GM19467 (cell line): ENCODE measurements at regions not wholly inside any gene's neighbourhood (a gene's known extent, or its start where the extent isn't known, plus 50 kb on each side); places are given as distances from the start of the nearest gene placed in this dataset.
"Not testable (repeated sequence)": the region's sequence is repeated elsewhere in the genome, so short reads cannot be mapped to it uniquely, and the experiment has no call there.

Experiments
- ATAC-seq: cut with Tn5 transposase; IDR thresholded peaks from one replicate; pipeline ENCODE4 v1.9.1; 2021; ENCODE audit warnings: mild to moderate bottlenecking, moderate library complexity; ENCODE audit not compliant: unreplicated experiment

GRCh38 chr2:145555360-145555759 lies 1035.4 kb upstream of the ZEB2 start:
- ATAC-seq = no peak

- no peak for ATAC-seq
Observed at GRCh38 chr2:145551686-145552085, 1031.8 kb upstream of the ZEB2 start.

GRCh38 chr2:145548479-145548878 lies 1028.6 kb upstream of the ZEB2 start:
- ATAC-seq = no peak

GRCh38 chr2:145547620-145548019 lies 1027.7 kb upstream of the ZEB2 start:
- no peak for ATAC-seq

GRCh38 chr2:145546091-145546490 lies 1026.2 kb upstream of the ZEB2 start:
- no peak for ATAC-seq

- no peak for ATAC-seq
Observed at GRCh38 chr2:145543856-145544255, 1023.9 kb upstream of the ZEB2 start.

GRCh38 chr2:145543155-145543554 lies 1023.2 kb upstream of the ZEB2 start:
- ATAC-seq = no peak

GRCh38 chr2:145541028-145541427 lies 1021.1 kb upstream of the ZEB2 start:
- no peak for ATAC-seq

GRCh38 chr2:145538661-145539350 lies 1018.9 kb upstream of the ZEB2 start:
- ATAC-seq = no peak

- no peak for ATAC-seq
Observed at GRCh38 chr2:145530653-145531052, 1010.7 kb upstream of the ZEB2 start.

- ATAC-seq = no peak
Observed at GRCh38 chr2:145524836-145525235, 1004.9 kb upstream of the ZEB2 start.

GRCh38 chr2:145524303-145524702 lies 1004.4 kb upstream of the ZEB2 start:
- no peak for ATAC-seq

GRCh38 chr2:145519254-145519653 lies 999.3 kb upstream of the ZEB2 start:
- not testable (repeated sequence) for ATAC-seq

- ATAC-seq = no peak
Observed at GRCh38 chr2:145511946-145512345, 992.0 kb upstream of the ZEB2 start.

- no peak for ATAC-seq
Observed at GRCh38 chr2:145503511-145503910, 983.6 kb upstream of the ZEB2 start.

- ATAC-seq = no peak
Observed at GRCh38 chr2:145501920-145502319, 982.0 kb upstream of the ZEB2 start.

GRCh38 chr2:145495590-145495989 lies 975.7 kb upstream of the ZEB2 start:
- ATAC-seq = no peak

- no peak for ATAC-seq
Observed at GRCh38 chr2:145494441-145494840, 974.5 kb upstream of the ZEB2 start.

- ATAC-seq = no peak
Observed at GRCh38 chr2:145488571-145488970, 968.7 kb upstream of the ZEB2 start.

GRCh38 chr2:145484448-145485097 lies 964.7 kb upstream of the ZEB2 start:
- ATAC-seq = no peak

GRCh38 chr2:145483854-145484253 lies 963.9 kb upstream of the ZEB2 start:
- no peak for ATAC-seq

- no peak for ATAC-seq
Observed at GRCh38 chr2:145481334-145481922, 961.5 kb upstream of the ZEB2 start.
